ENCODE measurements at regions not wholly inside any gene's neighbourhood (a gene's known extent, or its start where the extent isn't known, plus 50 kb on each side); places are given as distances from the start of the nearest gene placed in this dataset.

- TF ChIP-seq CTCF (IDR thresholded peaks at IDR 0.05) (no peak), POLR2AphosphoS5 (IDR thresholded peaks at IDR 0.05; ENCODE audit: insufficient read depth in 1 of 2, low read depth in 1 of 2) (no peak), POLR2A (IDR thresholded peaks at IDR 0.05) (no peak)
- H3K4me3 ChIP-seq, result no peak overlapping the region
- no peaks in the 10 kb centered on the region for H3K4me1 ChIP-seq
- no peaks in the 10 kb centered on the region for H3K36me3 ChIP-seq
- H3K27me3 ChIP-seq, result no peaks in the 10 kb centered on the region
- intact Hi-C loops (cut with DNase I), result no loop called here
- no peaks in the 10 kb centered on the region for H3K9me3 ChIP-seq
- no peak overlapping the region for H3K27ac ChIP-seq
- DNase-seq (ENCODE audit: extremely low spot score in 2 of 2), result no peak
Observed at GRCh38 chr6:14462566-14462965, 345.0 kb downstream of the CD83 start.

- TF ChIP-seq CTCF (IDR thresholded peaks at IDR 0.05) (no peak), POLR2AphosphoS5 (IDR thresholded peaks at IDR 0.05; ENCODE audit: insufficient read depth in 1 of 2, low read depth in 1 of 2) (no peak), POLR2A (IDR thresholded peaks at IDR 0.05) (no peak)
- no peaks in the 10 kb centered on the region for H3K9me3 ChIP-seq
- intact Hi-C loops (cut with DNase I), result no loop called here
- H3K27me3 ChIP-seq, result no peaks in the 10 kb centered on the region
- no peaks in the 10 kb centered on the region for H3K36me3 ChIP-seq
- no peak overlapping the region for H3K4me3 ChIP-seq
- DNase-seq (ENCODE audit: extremely low spot score in 2 of 2), result no peak
- no peaks in the 10 kb centered on the region for H3K4me1 ChIP-seq
- no peak overlapping the region for H3K27ac ChIP-seq
Observed at GRCh38 chr6:14463110-14463509, 345.5 kb downstream of the CD83 start.

- Histone ChIP-seq H3K36me3 (no peaks in the 10 kb centered on the region), H3K27me3 (no peaks in the 10 kb centered on the region), H3K27ac (no peak overlapping the region), H3K9me3 (no peaks in the 10 kb centered on the region), H3K4me1 (no peaks in the 10 kb centered on the region), H3K4me3 (no peak overlapping the region)
- intact Hi-C loops (cut with DNase I), result no loop called here
- no peak for TF ChIP-seq CTCF (IDR thresholded peaks at IDR 0.05)
- DNase-seq (ENCODE audit: extremely low spot score in 2 of 2), result no peak
Observed at GRCh38 chr6:14464055-14464454, 346.5 kb downstream of the CD83 start.

GRCh38 chr6:14464716-14465115, 347.1 kb downstream of the CD83 start:
- no peak for DNase-seq (ENCODE audit: extremely low spot score in 2 of 2)
- Histone ChIP-seq H3K4me3 (no peak overlapping the region), H3K4me1 (no peaks in the 10 kb centered on the region), H3K27ac (no peak overlapping the region), H3K36me3 (no peaks in the 10 kb centered on the region), H3K9me3 (no peaks in the 10 kb centered on the region), H3K27me3 (no peaks in the 10 kb centered on the region)
- intact Hi-C loops (cut with DNase I), result no loop called here
- no peak for TF ChIP-seq POLR2A (IDR thresholded peaks at IDR 0.05)
- no peak for TF ChIP-seq POLR2AphosphoS5 (IDR thresholded peaks at IDR 0.05; ENCODE audit: insufficient read depth in 1 of 2, low read depth in 1 of 2)
- no peak for TF ChIP-seq CTCF (IDR thresholded peaks at IDR 0.05)

- intact Hi-C loops (cut with DNase I), result no loop called here
- Histone ChIP-seq H3K4me3 (no peak overlapping the region), H3K36me3 (no peaks in the 10 kb centered on the region), H3K27me3 (no peaks in the 10 kb centered on the region), H3K4me1 (no peaks in the 10 kb centered on the region), H3K9me3 (no peaks in the 10 kb centered on the region), H3K27ac (no peak overlapping the region)
- no peak for TF ChIP-seq POLR2AphosphoS5 (IDR thresholded peaks at IDR 0.05; ENCODE audit: insufficient read depth in 1 of 2, low read depth in 1 of 2)
- no peak for DNase-seq (ENCODE audit: extremely low spot score in 2 of 2)
Observed at GRCh38 chr6:14466278-14466677, 348.7 kb downstream of the CD83 start.

- Histone ChIP-seq H3K9me3 (no peaks in the 10 kb centered on the region), H3K36me3 (no peaks in the 10 kb centered on the region), H3K27me3 (no peaks in the 10 kb centered on the region), H3K4me3 (no peak overlapping the region), H3K27ac (no peak overlapping the region), H3K4me1 (no peaks in the 10 kb centered on the region)
- TF ChIP-seq CTCF (IDR thresholded peaks at IDR 0.05) (no peak), POLR2AphosphoS5 (IDR thresholded peaks at IDR 0.05; ENCODE audit: insufficient read depth in 1 of 2, low read depth in 1 of 2) (no peak), POLR2A (IDR thresholded peaks at IDR 0.05) (no peak)
- intact Hi-C loops (cut with DNase I), result no loop called here
- DNase-seq (ENCODE audit: extremely low spot score in 2 of 2), result no peak
Observed at GRCh38 chr6:14467591-14467990, 350.0 kb downstream of the CD83 start.
